GM21447 (cell line): ENCODE measurements at regions not wholly inside any gene's neighbourhood (a gene's known extent, or its start where the extent isn't known, plus 50 kb on each side); places are given as distances from the start of the nearest gene placed in this dataset.

Experiments
- ATAC-seq: cut with Tn5 transposase; IDR thresholded peaks from one replicate; pipeline ENCODE4 v1.9.1; 2021; ENCODE audit not compliant: unreplicated experiment

DNA sequence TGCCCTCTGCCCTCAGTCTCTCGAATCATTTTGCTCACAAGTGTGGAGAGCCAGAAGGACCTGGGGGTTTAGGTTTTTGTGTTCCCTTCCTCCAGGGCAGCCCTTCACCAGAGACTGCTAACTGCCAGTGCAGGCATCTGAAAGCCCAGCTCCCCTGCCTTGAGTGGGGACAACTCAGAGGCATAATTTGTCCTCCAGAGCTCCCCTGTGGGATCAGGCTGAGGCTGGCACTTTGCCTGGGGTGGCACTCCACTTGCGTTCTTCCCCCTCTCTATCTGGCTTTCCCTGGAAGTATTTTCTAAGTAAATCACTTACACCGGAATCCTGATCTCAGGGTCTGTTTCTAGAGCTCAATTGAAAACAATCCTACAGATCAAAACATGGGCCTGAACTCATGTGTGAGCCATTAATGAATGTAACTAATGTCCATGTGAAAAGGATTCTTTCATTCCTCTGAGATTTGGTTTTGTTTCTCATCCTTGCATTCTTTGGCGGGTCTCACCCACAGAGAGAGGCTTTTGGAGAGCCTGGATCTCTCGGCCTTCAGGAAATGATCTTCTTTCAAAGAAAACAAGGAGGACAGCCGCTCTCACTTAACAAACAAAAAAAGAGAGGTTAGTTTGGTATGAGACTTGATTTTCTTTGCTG lies 125.7 kb upstream of the RIPOR2 start:
- no peak for ATAC-seq

DNA sequence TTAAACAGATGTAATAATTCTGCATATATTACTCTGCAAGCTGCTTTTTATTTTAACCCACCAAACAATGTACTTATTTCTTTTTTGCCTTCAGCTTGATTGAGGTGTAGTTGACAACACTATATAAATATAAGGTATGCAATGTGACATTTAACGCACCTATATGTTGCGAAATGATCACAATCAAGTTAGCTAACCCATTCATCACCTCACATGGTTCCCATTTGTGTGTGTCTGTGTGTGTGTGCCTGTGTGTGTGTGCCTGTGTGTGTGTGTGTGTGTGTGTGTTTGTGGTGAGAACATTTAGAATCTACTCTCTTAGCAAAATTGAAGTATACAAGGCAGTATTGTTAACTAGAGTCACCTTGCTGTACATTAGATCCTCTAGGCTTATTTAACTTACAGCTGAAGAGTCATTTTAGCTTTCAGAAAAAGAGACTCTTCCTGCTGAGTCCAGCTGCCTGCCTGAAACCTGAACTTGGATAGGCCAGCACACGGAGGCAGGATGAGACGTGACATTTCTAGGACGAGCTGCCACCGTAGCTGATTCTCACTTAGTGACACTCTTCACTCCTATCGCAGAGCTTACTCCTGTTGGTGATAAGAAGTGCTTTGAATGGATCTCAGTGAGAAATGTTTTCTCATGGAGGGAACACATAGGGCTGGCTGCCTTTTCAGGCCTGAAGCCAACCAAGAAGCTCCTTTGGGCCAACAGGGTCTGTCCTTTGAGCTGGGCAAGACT lies 126.5 kb upstream of the RIPOR2 start:
- no peak for ATAC-seq

DNA sequence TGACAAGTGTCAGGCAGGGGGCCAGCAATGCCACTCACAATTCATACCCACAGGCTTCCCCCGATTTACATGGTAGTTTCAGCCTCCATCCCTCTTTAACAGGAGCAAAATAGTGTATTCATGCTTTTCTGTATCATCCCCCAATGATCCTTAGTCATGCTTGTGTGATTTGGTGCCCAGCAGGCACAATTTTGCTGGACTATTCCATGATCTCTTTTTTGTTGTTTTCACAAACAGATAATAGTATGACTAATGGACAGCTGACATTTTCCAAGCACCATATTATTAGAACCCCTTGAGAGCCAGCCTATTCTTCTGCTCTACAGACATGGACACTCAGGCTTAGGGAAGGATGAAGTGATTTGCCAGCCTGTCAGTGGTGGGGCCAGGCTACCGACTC lies 128.2 kb upstream of the RIPOR2 start:
- no peak for ATAC-seq

DNA sequence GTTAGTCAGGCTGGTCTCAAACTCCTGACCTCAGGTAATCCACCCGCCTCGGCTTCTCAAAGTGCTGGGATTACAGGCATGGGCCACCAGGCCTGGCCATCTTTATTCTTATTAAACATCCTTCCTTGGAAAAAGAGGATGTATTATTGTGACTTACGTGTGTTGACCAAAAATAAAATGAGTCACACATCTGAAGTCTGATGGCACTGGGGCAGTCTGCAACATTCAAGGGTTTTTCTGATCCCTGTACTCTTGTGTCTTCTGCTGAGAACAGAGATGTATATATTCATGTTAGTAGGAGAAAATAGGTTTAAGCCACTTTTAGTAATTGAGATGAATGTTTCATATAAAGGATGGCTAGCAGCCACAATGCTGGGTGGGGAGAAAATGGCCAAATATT lies 129.9 kb upstream of the RIPOR2 start:
- no peak for ATAC-seq

DNA sequence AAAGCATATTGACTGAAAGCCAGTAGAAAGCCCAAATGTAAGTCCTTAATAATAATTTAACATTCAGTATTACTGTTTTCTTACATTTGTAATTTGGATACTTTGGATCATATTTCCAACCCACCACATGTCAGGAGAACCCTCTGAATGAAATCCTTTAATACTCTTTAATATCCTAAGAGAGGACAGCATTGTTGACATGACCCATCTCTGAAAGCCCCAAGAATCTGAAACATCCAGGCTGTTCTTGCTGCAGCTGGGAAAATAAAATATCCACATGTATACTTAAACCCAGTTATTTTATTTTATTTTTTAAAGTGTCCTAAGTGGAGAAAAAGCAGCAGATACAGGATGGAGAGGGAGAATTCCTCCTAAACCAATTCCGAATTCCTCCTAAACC lies 130.8 kb upstream of the RIPOR2 start:
- ATAC-seq, result no peak

DNA sequence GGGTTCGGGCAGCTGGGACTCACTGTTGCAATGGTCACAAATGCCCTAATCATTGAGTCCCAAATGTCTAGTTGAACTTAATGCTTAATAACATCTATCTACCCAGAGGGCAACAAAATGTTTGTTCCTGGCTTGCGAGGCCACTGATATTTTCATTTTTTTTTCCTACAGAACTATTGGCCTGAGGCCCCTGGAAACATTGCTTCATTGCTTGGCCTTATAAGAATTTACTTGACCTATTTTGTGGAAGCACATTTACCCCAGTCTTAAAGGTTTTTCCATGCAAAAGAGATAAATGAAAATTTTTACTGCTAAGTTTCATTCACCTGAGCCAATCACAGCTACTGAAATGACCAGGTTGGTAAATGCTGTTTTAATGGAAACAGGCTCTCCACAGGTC lies 133.1 kb upstream of the RIPOR2 start:
- ATAC-seq, result no peak

DNA sequence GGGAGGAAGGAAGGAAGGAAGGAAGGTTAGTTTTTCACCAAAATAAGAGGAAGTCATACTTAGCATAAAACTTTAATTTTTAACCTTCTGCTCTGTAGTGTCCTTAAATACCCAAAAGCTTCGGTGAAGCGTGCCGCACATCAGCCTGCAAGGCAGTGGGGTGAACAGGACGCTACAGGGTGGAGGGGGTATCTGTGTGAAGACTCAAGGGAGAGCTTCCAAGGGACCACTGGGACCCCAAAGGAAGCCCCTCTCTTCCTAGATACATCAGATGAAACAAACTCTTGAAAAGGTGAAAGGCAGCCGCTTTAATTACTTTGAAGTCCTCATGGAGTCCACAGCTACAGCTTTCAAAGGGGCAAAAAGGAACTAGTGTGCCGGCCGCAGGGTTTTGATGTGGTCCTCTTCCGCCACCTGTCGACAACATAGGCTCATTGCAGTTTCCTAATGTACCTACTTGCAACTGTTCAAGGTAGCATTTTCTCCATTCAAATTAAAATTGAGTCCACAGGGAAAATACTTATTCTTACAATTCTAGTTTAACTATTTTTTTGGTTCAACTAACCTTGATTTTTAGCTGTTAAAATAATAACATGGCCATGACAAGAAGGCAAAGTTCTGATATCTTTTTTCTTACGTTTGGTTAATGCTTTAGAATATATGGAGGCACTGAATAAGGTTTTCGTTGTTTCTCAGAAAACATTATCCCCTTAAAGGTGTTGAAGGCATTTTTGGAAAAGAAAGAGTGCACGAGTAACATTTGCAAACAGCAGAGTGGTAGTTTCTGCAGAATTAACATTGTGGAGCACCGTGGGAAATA lies 135.0 kb upstream of the RIPOR2 start:
- ATAC-seq, result peak; percentile 75

DNA sequence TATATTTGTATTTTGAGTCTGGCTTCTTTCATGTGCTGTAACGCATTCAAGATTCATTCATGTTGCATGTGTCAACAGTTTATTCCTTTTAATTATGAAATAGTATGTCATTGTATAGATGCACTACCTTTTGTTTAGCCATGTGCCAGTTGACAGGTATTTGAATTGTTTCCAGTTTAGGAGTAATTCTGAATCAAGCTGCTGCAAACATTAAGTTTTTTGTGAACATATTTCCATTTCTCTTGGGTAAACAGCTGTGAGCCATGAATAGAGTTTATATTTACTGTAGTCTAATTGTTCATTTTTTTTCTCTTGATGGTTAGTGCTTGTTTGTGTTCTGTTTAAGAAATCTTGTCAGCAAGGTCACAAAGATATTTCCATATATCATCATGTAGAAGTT lies 142.4 kb upstream of the RIPOR2 start:
- ATAC-seq, result no peak

DNA sequence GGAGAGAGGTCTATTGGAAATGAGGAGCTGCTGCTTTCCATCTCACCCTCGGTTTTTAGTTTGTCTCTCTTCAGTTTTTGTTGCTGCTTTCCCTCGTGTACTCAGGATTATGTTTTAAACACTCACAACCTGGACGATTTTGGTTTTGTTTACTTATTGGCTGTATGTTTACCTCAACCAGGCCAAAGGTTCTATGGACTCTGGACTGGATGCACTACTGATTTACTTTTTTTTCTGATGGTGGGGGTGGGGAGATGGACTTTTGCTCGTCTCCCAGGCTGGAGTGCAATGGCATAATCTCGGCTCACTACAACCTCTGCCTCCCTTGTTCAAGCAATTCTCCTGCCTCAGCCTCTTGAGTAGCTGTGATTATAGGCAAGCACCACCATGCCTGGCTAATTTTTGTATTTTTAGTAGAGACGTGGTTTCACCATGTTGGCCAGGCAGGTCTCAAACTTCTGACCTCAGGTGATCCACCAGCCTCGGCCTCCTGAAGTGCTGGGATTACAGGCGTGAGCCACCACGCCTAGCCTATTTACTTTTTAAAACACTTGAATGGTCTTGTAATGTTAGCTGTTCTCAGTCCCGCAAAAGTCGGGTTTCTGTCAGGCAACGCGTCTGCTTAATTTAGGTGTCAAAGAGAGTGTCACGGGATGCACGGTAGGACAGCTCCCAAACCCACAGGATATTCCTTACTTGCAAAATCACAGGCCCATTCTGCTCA lies 148.2 kb upstream of the RIPOR2 start:
- no peak for ATAC-seq

DNA sequence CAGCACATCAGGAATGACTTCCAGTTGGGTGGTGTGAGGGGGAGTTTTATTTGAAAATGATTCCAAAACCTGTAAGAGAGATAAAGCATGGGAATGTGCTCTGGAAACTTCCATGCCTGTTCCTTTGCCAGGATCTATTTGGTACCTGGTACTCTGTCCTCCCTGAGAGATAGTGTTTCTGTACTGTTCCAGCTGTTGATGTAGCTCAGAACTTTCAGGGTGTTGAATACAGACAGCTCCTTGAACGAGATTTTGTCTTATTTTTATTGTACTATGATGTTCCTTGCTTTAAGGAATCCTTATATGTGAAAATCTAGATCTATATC lies 148.7 kb upstream of the RIPOR2 start:
- no peak for ATAC-seq

DNA sequence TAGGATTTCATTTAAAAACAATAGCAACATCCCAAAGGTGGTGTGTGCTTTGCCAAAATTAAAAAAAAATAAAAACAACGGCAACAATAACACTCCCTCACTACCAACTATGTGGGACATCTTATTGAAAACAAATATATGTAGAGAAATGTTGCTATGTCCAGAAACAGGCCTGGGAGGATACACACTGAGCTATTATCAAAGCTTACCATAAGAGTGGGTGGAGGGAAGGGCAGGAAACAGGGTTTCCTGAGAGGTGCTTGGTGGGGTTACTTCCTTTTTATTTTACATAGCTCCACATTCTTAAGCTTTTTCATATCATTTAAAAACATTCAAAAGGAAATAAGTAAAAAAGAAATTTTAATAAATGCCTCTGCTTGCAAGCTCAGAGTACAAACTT lies 150.0 kb upstream of the RIPOR2 start:
- ATAC-seq, result no peak

DNA sequence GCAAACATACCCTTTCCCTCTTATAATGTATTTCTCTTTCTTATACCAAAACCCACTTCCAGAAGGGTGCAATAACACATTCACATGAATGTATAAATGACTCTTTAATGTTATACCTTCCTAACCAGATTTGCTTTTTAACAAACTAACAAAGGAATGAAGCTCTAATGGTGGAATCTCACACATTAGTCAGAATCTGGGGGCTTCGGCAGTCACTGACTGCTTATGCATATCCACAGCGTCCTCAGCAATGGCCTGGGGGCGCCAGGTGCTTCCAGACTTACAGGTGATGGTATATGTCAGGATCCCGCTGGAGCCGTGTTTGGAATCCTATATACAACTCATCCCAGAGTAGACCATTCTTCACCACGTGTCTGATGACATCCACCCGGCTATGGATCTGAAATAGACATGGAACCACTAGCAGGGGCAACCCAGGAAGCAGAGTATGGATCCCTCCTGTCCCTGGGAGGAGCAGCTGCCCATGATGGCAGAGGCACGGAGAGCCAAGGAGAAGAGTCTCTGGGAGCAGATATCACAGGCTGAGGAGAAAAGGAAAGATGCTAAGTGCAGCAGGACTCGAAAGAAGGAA lies 150.8 kb upstream of the RIPOR2 start:
- no peak for ATAC-seq

DNA sequence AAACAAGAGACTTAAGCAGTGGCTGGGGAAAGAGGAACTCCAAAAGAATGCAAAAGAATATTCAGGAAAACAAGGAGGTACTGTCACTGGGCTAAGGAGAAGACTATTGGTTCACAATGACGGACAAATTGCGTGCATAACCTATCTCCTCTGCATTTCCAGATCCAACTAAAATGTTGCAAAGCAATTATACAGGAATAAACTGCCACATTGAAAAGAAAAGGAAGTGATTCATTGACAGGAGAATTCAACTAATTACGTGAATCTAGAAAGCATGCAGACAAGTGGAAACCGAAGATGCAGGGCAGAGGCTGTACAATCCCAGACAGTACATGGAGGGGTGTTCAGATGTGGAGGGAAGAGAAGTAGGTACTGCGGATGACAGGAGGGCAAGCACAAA lies 152.8 kb upstream of the RIPOR2 start:
- ATAC-seq, result no peak

DNA sequence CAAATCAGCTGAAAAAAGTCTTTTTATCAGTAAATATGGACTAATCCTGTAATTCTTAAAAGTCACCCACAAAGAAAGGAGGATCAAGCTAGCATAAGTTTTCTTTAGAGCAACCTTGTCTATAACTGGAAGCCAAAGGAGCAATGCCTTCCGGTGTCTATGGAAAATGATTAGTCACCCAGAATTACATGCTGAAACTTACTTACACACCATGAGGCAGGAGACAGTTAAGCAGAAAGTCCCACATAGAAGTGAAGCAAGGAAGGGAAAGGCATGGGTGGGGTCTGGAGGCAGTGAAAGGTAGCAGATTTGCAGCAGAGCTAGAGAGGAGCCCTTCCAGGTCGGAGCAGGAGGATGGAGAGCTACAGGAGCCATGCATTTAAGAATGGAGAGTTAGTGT lies 153.7 kb upstream of the RIPOR2 start:
- no peak for ATAC-seq

DNA sequence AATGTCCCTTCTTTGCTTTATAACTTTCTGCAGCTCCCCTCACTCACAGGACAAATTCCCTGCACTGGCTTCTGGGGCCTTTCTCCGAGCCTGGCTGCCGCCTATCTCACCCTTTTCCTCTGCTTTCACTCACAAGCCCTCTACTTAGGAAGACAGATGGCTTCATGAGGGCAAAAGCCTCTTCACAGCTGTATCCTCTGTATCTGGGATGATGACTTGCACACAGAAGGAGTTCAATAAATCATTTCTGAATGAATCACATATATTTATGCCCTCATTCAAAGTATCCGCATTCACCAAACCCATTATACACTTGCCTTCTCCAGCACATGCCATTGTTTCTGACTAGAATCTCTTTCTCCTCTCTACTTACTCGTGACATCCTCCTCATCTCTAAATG lies 159.0 kb upstream of the RIPOR2 start:
- no peak for ATAC-seq

DNA sequence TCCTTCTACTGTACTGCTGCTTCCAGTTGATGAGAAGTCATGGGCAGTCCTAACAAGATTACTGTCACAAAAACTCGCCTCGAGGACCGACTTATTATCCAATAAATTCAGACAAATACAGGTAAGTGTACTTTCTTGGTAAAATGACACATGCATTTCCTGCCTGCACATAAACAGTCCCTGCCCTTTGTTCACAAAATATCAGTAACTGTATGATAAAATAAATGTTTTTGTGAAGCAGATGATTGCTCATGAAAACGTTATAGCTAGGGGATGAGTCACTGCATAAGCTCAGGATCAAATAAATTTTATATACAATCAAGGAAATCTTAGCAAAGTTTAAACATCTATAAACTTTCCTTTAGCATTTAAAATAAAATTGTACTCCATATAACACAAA lies 164.5 kb upstream of the RIPOR2 start:
- no peak for ATAC-seq

DNA sequence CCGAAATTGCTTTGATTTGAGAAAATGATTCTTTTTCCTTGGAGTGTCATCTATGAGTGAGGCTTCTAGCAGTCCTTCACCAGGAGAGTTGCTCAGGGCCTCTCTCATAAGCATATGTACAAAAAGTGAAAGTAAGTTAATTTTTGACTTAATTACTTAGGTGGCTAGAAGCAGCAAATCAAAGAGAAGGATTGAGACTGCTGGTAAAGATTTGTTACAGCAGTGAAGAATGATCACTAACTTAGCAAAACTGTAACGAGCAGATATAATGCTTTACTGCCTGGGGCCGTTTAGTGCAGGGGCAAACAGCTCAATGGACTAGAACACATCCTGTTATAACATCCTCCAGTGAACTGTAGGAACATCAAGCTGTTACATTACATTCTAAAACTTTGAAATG lies 167.8 kb upstream of the RIPOR2 start:
- ATAC-seq, result peak; percentile 57

DNA sequence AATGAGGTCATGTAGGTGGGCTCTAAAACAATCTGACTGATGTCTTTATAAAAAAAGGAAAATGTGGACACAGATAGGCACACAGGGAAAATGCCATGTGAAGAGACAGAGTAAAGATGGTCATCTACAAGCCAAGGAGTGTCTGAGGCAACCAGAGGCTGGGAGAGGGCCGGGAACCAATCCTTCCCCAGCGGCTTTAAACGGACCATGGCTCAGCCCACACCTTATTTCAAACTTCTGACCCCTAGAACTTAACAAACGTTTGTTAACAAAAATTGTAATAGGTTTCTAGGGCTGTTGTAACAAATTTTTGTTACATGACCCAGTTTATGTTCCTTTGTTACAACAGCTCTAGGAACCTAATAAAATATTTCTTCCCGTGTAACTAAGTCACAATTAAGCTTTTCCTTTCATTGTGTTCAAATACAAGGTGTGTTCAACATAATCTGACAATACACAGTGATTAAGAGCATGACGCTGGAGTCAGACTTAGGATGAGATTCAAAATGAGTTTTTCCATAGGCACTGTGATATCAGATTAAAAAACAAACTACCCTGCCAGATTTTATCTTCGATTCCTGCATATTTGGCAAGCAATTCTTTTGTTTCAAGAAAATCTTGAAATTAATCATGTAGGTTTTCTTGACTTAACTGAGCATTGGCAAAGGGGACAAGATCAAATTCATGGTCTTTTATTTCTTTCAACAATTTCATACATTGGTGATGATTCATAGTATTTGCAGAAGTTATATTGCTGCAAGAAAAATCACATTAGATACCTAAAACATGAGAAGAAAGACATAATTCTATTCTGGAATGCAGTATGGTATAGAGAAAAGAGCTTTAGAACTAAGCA lies 169.5 kb upstream of the RIPOR2 start:
- ATAC-seq, result no peak

DNA sequence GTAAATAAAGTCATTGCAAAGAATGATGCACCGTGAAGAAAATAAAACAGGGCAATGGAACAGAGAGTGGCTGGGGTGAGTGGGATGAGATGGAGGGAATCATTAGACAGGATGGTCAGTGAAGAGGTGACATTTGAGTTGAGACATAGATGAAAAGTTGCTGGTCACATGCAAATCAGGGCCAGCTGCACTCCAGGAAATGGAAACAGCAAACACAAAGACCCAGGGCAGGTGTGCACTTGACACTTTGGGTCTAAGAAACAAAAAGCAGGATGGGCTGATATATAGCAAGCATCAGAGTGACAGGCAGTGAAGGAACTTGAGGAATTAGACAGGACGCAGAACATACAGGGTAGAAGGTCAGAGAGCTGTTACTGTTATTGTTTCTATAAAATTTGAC lies 171.5 kb upstream of the RIPOR2 start:
- ATAC-seq, result peak; percentile 90

DNA sequence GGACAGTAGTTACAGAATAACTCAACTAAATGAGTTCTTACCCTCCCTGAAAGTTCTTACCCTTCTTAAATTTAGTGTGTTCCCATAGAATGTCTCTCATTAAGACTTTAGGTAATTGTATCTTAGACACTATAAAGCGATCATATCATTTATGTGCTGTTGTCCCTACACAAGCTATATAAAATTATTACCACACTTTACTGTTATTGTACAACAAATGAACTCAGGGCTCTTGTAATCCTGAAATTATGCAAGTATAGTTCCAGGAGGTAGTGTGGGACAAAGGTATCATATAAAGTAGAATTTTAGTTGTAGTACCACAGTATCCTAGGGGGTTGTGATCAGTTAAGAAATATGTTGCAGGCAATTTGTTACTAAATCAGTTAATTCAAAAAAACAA lies 167.4 kb upstream of the CARMIL1 start:
- no peak for ATAC-seq
